Vagina (tissue), 2 donors: ENCODE measurements at regions not wholly inside any gene's neighbourhood (a gene's known extent, or its start where the extent isn't known, plus 50 kb on each side); places are given as distances from the start of the nearest gene placed in this dataset.
"Not testable (repeated sequence)": the region's sequence is repeated elsewhere in the genome, so short reads cannot be mapped to it uniquely, and the experiment has no call there.

Experiments used
- POLR2A ChIP-seq, 2 donors: fragments of 450-650 bp; IDR thresholded peaks; one replicate each; pipeline ENCODE4 v1.6.1; 2017; ENCODE audit warnings: antibody characterized with exemption in 2 of 2, mild to moderate bottlenecking in 2 of 2, moderate library complexity in 2 of 2
- TF ChIP-seq, protein P1 (sequence below), 3 experiments: fragments of 450-650 bp in 2 of 3; fragments of 200-600 bp in 1 of 3; sonication (generic) in 1 of 3; IDR thresholded peaks; one replicate each; pipeline ENCODE4 v1.5.1; 2017 to 2019; ENCODE audit warnings: antibody characterized with exemption in 3 of 3, mild to moderate bottlenecking in 2 of 3, moderate library complexity in 2 of 3

DNA sequence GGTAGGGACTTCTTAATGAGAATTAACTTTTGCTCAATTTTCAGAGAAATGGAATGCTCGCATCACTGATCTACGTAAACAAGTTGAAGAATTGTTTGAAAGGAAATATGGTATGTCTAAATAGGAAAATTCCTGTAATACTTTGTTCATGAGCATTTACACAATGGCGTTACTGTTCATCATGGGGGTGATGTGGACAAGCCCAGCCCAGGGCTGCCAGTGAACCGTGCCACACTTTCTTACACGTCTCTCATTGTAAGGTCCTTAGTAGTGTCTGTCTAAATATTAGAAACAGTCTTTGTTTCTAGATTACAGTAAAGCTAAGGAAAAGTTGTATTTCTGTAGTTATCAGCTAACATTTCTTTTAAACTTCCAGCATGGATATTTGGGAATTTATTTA is 91.0 kb upstream of the SPDYE9 start:
- TF ChIP-seq, protein P1, sequence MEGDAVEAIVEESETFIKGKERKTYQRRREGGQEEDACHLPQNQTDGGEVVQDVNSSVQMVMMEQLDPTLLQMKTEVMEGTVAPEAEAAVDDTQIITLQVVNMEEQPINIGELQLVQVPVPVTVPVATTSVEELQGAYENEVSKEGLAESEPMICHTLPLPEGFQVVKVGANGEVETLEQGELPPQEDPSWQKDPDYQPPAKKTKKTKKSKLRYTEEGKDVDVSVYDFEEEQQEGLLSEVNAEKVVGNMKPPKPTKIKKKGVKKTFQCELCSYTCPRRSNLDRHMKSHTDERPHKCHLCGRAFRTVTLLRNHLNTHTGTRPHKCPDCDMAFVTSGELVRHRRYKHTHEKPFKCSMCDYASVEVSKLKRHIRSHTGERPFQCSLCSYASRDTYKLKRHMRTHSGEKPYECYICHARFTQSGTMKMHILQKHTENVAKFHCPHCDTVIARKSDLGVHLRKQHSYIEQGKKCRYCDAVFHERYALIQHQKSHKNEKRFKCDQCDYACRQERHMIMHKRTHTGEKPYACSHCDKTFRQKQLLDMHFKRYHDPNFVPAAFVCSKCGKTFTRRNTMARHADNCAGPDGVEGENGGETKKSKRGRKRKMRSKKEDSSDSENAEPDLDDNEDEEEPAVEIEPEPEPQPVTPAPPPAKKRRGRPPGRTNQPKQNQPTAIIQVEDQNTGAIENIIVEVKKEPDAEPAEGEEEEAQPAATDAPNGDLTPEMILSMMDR (IDR thresholded peaks at IDR 0.05): not testable (repeated sequence)
- TF ChIP-seq POLR2A (IDR thresholded peaks at IDR 0.05): not testable (repeated sequence)
